Aorta (tissue), 5 donors: ENCODE measurements at regions not wholly inside any gene's neighbourhood (a gene's known extent, or its start where the extent isn't known, plus 50 kb on each side); places are given as distances from the start of the nearest gene placed in this dataset.

ENCODE experiments used
- ATAC-seq: fragments of 200-7000 bp; cut with Tn5 transposase; one replicate; pipeline ENCODE4 v1.9.1; 2022; ENCODE audit warnings: moderate library complexity; ENCODE audit not compliant: low FRiP score
- DNase-seq, 2 donors: peaks; one replicate each; pipeline ENCODE4 v3.0.0-alpha.2; 2020
- H3K27ac ChIP-seq, 2 donors: one replicate each; pipeline ENCODE4 v1.5.1; 2013; ENCODE audit warnings: low read length in 2 of 2, mild to moderate bottlenecking in 2 of 2, moderate library complexity in 2 of 2, control low read depth in 1 of 2, inconsistent platforms in 1 of 2, low read depth in 1 of 2
- H3K27me3 ChIP-seq, 2 donors: one replicate each; pipeline ENCODE4 v1.6.1; 2013; ENCODE audit warnings: control low read depth in 1 of 2, low read length in 1 of 2, mild to moderate bottlenecking in 1 of 2, moderate library complexity in 1 of 2; ENCODE audit not compliant: insufficient read depth in 2 of 2, control insufficient read depth in 1 of 2
- H3K36me3 ChIP-seq, 2 donors: one replicate each; pipeline ENCODE4 v1.6.1; 2013; ENCODE audit warnings: control low read depth in 1 of 2, low read length in 1 of 2, mild to moderate bottlenecking in 1 of 2; ENCODE audit not compliant: insufficient read depth in 2 of 2, control insufficient read depth in 1 of 2
- H3K4me1 ChIP-seq, 2 donors: one replicate each; pipeline ENCODE4 v1.6.1; 2013; ENCODE audit warnings: low read length in 2 of 2, control low read depth in 1 of 2, mild to moderate bottlenecking in 1 of 2, moderate library complexity in 1 of 2; ENCODE audit not compliant: insufficient read depth in 2 of 2, control insufficient read depth in 1 of 2
- H3K4me3 ChIP-seq, 2 donors: one replicate each; pipeline ENCODE4 v1.5.1; 2013; ENCODE audit warnings: low read length in 2 of 2, control low read depth in 1 of 2, mild to moderate bottlenecking in 1 of 2
- H3K9me3 ChIP-seq: one replicate; pipeline ENCODE4 v1.6.1; 2013; ENCODE audit warnings: mild to moderate bottlenecking, low read length; ENCODE audit not compliant: control insufficient read depth
- WGBS, 2 donors: extraction: QIAGEN DNeasy Blood & Tissue Kit; methylation state at CpG; one replicate each; pipeline ENCODE4 v1.1.7; 2013; 5-methylcytosine and 5-hydroxymethylcytosine counted together
- intact Hi-C, 2 donors: fragments of 100-400 bp; cut with DNase I; formaldehyde crosslinking; loops; one replicate each; pipeline versions ENCODE4 v1.14.2 to v1.15.0; 2022
- donor health status: healthy with polysubstance abuse.
- donor health status: Bipolar disorder and iron deficiency.
- donor health status: DM: no; HTN: no; CAD: no.
- donor health status: DM: no; HTN: no; CAD: no.
- donor health status: DM: yes; HTN: yes; CAD: no.

DNA sequence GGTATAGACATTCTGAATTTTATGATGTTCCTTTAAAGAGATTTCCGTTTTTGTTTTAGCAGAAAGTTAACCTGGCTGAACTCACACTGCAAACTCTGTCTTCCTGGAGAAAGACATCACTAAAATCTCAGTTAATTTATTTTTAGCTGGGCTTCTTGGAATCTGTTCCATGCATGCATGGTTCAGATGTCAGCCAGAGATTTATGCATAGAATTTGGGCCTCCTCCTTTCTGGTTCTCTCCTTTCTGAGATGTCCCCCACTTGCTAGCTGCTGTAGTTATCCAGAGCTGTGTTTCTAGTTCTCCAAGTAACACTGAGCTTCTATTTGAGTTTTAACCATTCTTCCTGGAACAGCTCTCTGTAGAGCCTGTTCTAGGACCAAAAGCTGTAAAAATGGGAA lies 77.3 kb upstream of the TANC2 start:
- H3K36me3 ChIP-seq = no peaks in the 10 kb centered on the region
- H3K4me1 ChIP-seq = peaks cover 0 to 4% of the 10 kb centered on the region in 2 donors
- WGBS, 2 donors = 9 to 31% methylated on average over 1 of the region's 1 CpG
- no peak for ATAC-seq
- H3K27ac ChIP-seq = no peak overlapping the region
- intact Hi-C loops = no loop called here
- H3K9me3 ChIP-seq = no peaks in the 10 kb centered on the region
- H3K4me3 ChIP-seq = no peak overlapping the region
- no peak for DNase-seq
- H3K27me3 ChIP-seq = no peaks in the 10 kb centered on the region

DNA sequence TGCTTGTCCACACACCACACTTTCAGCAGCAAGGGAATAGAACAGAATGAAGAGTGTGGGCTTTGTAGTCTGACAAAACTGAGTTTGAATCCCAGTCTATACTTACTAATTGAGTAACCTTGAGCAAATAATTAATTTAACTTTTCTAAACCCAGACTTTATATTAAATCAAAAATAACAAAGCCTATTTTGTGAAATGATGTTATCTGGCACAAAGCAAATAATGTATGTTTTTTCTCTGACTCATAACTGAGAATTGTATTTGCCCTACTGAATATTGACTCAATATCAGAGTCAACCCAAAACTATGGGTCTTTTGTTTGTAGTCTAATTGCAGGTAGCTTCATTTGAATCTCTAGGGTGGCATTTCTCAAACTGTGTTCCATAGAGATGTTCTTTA lies 77.9 kb upstream of the TANC2 start:
- H3K27ac ChIP-seq = no peak overlapping the region
- no peaks in the 10 kb centered on the region for H3K9me3 ChIP-seq
- peaks cover 0 to 4% of the 10 kb centered on the region in 2 donors for H3K4me1 ChIP-seq
- H3K27me3 ChIP-seq = no peaks in the 10 kb centered on the region
- no peak for DNase-seq
- no peak overlapping the region for H3K4me3 ChIP-seq
- ATAC-seq = no peak
- intact Hi-C loops = no loop called here
- H3K36me3 ChIP-seq = no peaks in the 10 kb centered on the region

DNA sequence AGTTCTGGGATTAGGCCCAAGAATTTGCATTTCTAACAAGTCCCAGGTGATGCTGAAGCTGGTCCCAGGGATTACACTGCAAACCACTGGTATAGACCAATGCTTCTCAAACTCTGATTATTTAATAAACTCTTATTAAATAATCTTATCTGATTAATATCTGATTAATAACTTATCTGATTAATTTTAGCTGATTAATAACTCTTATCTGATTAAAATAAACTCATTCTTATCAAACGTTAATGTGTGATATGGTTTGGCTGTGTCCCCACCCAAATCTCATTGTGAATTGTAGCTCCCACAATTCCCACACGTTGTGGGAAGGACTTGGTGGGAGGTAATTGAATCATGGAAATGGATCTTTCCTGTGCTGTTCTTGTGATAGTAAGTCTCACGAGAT lies 78.6 kb upstream of the TANC2 start:
- Histone ChIP-seq H3K27me3 (no peaks in the 10 kb centered on the region), H3K36me3 (no peaks in the 10 kb centered on the region), H3K27ac (no peak overlapping the region), H3K9me3 (no peaks in the 10 kb centered on the region), H3K4me3 (no peak overlapping the region), H3K4me1 (no peaks in the 10 kb centered on the region)
- ATAC-seq (no peak), DNase-seq (no peak)
- intact Hi-C loops = no loop called here
- 78 to 86% methylated on average over 3 of the region's 3 CpGs for WGBS, 2 donors

DNA sequence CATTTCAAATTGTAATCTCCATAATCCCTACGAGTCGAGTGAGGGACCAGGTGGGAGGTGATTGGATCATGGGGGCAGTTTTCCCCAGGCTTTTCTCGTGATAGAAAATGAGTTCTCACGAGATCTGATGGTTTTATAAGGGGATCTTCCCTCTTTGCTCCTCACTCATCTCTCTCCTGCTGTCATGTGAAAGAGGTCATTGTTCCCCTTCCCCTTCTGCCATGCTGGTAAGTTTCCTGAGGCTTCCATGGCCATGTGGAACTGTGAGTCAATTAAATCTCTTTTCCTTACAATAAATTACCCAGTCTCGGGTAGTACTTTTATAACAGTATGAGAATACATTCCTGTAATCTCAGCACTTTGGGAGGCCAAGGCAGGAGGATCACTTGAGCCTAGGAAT lies 76.7 kb upstream of the MARCHF10 start:
- no peak for ATAC-seq

DNA sequence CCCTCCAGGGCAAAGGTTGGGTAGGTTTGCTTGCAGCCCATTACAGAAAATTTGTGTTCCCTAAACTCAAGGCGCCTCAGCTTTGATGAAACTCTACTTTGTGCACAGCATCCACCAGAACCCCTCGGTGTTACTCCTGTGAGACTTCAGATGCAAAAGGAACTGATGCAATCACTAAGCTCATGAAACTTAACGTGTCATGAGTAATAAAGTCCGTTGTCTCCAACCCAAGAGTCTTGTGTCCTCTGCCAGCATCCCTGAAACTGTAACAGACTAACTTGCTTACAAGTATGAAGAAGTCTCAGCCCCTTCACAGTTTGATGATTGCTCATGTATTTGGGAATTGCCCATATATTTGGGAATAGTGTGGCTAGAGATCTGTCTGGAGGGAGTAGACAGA lies 74.8 kb upstream of the MARCHF10 start:
- no peaks in the 10 kb centered on the region for H3K4me1 ChIP-seq
- H3K27me3 ChIP-seq = no peaks in the 10 kb centered on the region
- WGBS, 2 donors = 81 to 83% methylated on average over 4 of the region's 4 CpGs
- H3K4me3 ChIP-seq = no peak overlapping the region
- intact Hi-C loops = no loop called here
- no peaks in the 10 kb centered on the region for H3K9me3 ChIP-seq
- no peaks in the 10 kb centered on the region for H3K36me3 ChIP-seq
- no peak for ATAC-seq
- H3K27ac ChIP-seq = no peak overlapping the region
- no peak for DNase-seq

More for the DNA sequence above, 76.7 kb upstream of the MARCHF10 start:
- no peaks in the 10 kb centered on the region for H3K4me1 ChIP-seq
- 93 to 98% methylated on average over 5 of the region's 5 CpGs for WGBS, 2 donors
- no peaks in the 10 kb centered on the region for H3K36me3 ChIP-seq
- no peaks in the 10 kb centered on the region for H3K9me3 ChIP-seq
- DNase-seq = no peak
- H3K27me3 ChIP-seq = no peaks in the 10 kb centered on the region
- no peak overlapping the region for H3K4me3 ChIP-seq
- intact Hi-C loops = no loop called here
- H3K27ac ChIP-seq = no peak overlapping the region

DNA sequence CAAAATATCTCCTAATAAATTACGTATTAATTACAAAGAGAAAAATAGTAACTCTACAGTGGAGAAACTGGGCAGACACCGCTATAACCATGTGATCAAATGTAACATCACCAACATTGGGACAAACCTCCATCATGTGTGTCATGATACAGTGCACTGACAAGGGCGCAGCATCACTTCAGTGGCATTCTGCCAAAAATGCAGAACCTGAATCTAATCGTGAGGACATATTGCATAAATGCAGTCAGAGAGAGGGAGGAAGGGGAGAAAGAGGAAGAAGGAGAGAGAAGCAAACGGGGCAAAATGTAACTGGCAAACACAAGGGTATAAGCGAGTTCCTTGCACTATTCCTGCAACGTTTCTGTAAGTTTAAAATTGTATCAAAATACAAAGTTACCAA lies 74.2 kb upstream of the MARCHF10 start:
- Histone ChIP-seq H3K4me1 (no peaks in the 10 kb centered on the region), H3K4me3 (no peak overlapping the region), H3K36me3 (no peaks in the 10 kb centered on the region), H3K9me3 (no peaks in the 10 kb centered on the region), H3K27ac (no peak overlapping the region), H3K27me3 (no peaks in the 10 kb centered on the region)
- intact Hi-C loops = no loop called here
- 82 to 83% methylated on average over 7 of the region's 7 CpGs for WGBS, 2 donors
- DNase-seq = no peak
- ATAC-seq = no peak

DNA sequence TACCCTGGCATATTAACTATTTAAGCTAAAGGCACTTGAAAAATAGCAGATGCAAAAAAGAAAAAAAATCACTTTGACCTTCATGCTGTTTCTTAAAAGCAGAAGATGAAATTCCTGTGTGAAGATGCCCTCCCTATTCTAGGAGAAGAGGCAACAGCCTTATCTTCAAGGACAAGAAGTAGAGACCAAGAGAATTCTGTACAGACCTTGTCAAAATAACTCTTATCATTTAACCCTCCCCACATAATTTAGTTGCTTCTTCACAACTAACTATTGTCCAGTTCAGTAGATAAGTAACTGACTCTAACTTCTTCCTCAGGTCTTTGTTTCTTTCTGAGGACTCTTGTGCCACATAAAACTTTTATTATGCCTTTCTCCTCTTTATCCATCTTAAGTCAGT lies 72.0 kb upstream of the MARCHF10 start:
- no peak for DNase-seq
- intact Hi-C loops = no loop called here
- no peaks in the 10 kb centered on the region for H3K9me3 ChIP-seq
- H3K27me3 ChIP-seq = no peaks in the 10 kb centered on the region
- no peak for ATAC-seq
- H3K4me1 ChIP-seq = peaks cover 0 to 2% of the 10 kb centered on the region in 2 donors
- H3K36me3 ChIP-seq = no peaks in the 10 kb centered on the region
- no peak overlapping the region for H3K4me3 ChIP-seq
- H3K27ac ChIP-seq = no peak overlapping the region

DNA sequence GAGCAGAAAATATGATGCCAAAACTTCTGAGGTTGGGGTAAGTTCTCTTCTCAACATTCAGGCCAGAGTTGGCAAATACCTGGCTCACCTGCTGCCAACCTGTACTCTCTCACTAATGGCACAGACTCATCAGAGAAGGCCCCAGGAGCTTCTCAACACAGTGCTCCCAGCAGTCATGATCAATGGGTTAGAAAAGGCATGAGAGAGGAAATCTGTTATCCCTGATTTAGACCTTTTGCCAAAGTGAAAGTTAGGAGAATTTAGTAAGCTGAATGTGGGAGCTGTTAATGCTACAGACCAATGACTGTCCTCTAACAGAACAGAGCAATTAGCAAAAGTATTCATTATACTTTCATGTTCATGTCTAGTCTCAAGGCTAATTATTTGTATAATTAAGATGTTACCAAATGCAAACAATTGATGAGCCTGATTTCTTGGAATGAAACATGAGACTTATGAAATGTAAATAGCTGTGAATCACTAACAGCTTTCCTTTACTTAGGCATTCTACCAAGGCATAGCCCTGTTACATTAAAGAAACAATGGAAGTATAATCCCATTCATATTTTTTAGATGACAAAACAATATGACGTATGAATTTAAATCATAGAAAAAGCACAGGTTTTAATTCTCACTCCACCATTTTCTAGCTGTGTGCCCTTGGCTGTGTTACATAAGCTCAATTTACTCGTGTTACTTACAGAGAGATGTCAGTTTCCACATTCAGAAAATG lies 68.7 kb upstream of the MARCHF10 start:
- Histone ChIP-seq H3K27ac (peak overlapping the region in 1 of 2 donors; percentile 0), H3K9me3 (no peaks in the 10 kb centered on the region)
- 24 to 35% methylated on average over 2 of the region's 2 CpGs for WGBS, 2 donors

DNA sequence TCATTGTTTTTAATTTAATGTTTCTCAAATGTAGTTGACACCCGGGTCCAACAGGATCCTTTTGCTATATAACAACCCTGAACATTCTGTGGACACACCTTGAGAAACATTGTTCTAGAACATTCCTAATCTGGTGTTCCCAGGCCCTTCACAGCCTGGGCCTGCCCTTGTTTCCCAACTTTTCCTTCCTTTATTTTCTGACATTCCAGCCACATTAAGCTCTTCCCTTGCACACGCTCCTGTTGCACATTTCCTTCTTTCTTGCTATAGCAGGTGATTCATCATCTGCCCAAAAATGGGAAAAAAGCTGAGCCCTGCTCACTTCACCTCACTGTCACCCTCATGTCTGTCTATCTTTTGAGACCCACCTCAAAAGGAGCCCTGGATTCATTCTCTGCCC lies 67.9 kb upstream of the MARCHF10 start:
- ATAC-seq = no peak

More for the DNA sequence above, 68.7 kb upstream of the MARCHF10 start:
- no peaks in the 10 kb centered on the region for H3K27me3 ChIP-seq
- no peak for ATAC-seq
- no peaks in the 10 kb centered on the region for H3K36me3 ChIP-seq
- no peak overlapping the region for H3K4me3 ChIP-seq
- peaks cover 0 to 2% of the 10 kb centered on the region in 2 donors for H3K4me1 ChIP-seq
- DNase-seq = no peak
- intact Hi-C loops = no loop called here

More for the DNA sequence above, 67.9 kb upstream of the MARCHF10 start:
- H3K27me3 ChIP-seq = no peaks in the 10 kb centered on the region
- H3K4me3 ChIP-seq = no peak overlapping the region
- DNase-seq = no peak
- H3K27ac ChIP-seq = no peak overlapping the region
- intact Hi-C loops = no loop called here
- 46 to 53% methylated on average over 2 of the region's 2 CpGs for WGBS, 2 donors
- H3K36me3 ChIP-seq = no peaks in the 10 kb centered on the region
- H3K4me1 ChIP-seq = peaks cover 0 to 2% of the 10 kb centered on the region in 2 donors
- no peaks in the 10 kb centered on the region for H3K9me3 ChIP-seq
